ENCODE measurements at regions not wholly inside any gene's neighbourhood (a gene's known extent, or its start where the extent isn't known, plus 50 kb on each side); places are given as distances from the start of the nearest gene placed in this dataset.
"Not testable (repeated sequence)": the region's sequence is repeated elsewhere in the genome, so short reads cannot be mapped to it uniquely, and the experiment has no call there.

GRCh38 chr11:39120890-39121289 lies 2338.6 kb downstream of the LRRC4C start:
- no peak for DNase-seq

- no peak for DNase-seq
Measured at GRCh38 chr11:39113606-39114005, 2345.8 kb downstream of the LRRC4C start.

- DNase-seq = no peak
Measured at GRCh38 chr11:39102236-39102635, 2357.2 kb downstream of the LRRC4C start.

GRCh38 chr11:39078465-39078864 lies 2381.0 kb downstream of the LRRC4C start:
- DNase-seq = no peak

- no peak for DNase-seq
Measured at GRCh38 chr11:39037611-39038010, 2421.8 kb downstream of the LRRC4C start.

- no peak for DNase-seq
Measured at GRCh38 chr11:39036021-39036420, 2423.4 kb downstream of the LRRC4C start.

GRCh38 chr11:39021539-39021938 lies 2423.5 kb upstream of the RAG2 start:
- DNase-seq = no peak

- DNase-seq = no peak
Measured at GRCh38 chr11:39011797-39012196, 2413.8 kb upstream of the RAG2 start.

GRCh38 chr11:38990841-38991240 lies 2392.8 kb upstream of the RAG2 start:
- DNase-seq = no peak

- DNase-seq = no peak
Measured at GRCh38 chr11:38990139-38990538, 2392.1 kb upstream of the RAG2 start.

GRCh38 chr11:38988908-38989307 lies 2390.9 kb upstream of the RAG2 start:
- DNase-seq = no peak

- DNase-seq = no peak
Measured at GRCh38 chr11:38972220-38972619, 2374.2 kb upstream of the RAG2 start.

GRCh38 chr11:38971141-38971540 lies 2373.1 kb upstream of the RAG2 start:
- no peak for DNase-seq

GRCh38 chr11:38968951-38969350 lies 2370.9 kb upstream of the RAG2 start:
- no peak for DNase-seq

- DNase-seq = no peak
Measured at GRCh38 chr11:38952698-38953097, 2354.7 kb upstream of the RAG2 start.

- no peak for DNase-seq
Measured at GRCh38 chr11:38950867-38951266, 2352.8 kb upstream of the RAG2 start.

- no peak for DNase-seq
Measured at GRCh38 chr11:38948392-38948791, 2350.4 kb upstream of the RAG2 start.

GRCh38 chr11:38937709-38938108 lies 2339.7 kb upstream of the RAG2 start:
- no peak for DNase-seq

- no peak for DNase-seq
Measured at GRCh38 chr11:38935941-38936340, 2337.9 kb upstream of the RAG2 start.

GRCh38 chr11:38927993-38928392 lies 2330.0 kb upstream of the RAG2 start:
- DNase-seq = no peak

GRCh38 chr11:38924644-38925043 lies 2326.6 kb upstream of the RAG2 start:
- DNase-seq = no peak

- DNase-seq = no peak
Measured at GRCh38 chr11:38900211-38900610, 2302.2 kb upstream of the RAG2 start.

- not testable (repeated sequence) for DNase-seq
Measured at GRCh38 chr11:38894201-38894600, 2296.2 kb upstream of the RAG2 start.

- DNase-seq = no peak
Measured at GRCh38 chr11:38884145-38884865, 2286.3 kb upstream of the RAG2 start.

- DNase-seq = no peak
Measured at GRCh38 chr11:38867338-38867737, 2269.3 kb upstream of the RAG2 start.
